CD4-positive, alpha-beta T cell treated with Interleukin-2 at 100 ng/mL for 4 hours (primary cell): ENCODE measurements at regions not wholly inside any gene's neighbourhood (a gene's known extent, or its start where the extent isn't known, plus 50 kb on each side); places are given as distances from the start of the nearest gene placed in this dataset.
"Not testable (repeated sequence)": the region's sequence is repeated elsewhere in the genome, so short reads cannot be mapped to it uniquely, and the experiment has no call there.

Experiments used
- DNase-seq: peaks from one replicate; pipeline ENCODE4 v3.0.0-alpha.2; 2020; ENCODE audit warnings: low spot score

DNA sequence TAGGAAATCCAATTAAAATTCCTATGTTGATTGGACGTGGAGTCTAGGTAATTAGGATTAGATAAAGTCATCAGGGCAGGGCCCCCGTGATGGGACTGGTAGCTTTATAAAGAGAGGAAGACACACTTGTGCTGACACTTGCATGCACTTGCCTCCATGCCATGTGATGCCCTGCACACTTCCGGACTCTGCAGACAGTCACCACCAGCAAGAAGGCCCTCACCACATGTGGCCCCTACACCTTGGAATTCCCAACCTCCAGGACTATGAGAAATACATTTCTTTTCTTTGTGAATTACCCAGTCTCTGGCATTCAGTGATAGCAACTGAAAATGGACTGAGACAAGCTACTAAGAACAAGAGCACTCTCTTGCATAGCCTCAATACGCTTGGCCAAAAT, 90.6 kb downstream of the CRYGS start:
- no peak for DNase-seq

DNA sequence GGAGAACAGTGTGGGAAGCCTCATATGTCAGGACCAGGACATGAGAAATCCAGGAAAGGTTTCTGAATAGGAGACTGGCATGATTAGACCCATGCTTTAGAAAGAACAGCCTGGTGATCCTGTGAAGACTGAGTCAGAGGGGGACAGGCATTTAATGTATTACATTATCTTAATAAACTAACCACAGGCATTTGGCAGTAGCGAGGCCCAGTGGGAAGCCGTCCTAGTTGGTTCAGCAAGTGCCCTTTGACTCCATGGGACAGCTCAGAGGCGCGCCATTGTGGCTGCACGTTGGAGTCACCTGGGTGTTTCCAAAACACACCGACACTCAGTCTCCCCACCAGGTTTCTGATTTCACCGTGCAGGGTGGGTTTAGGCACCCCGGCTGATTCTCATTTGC, 90.5 kb upstream of the DGKG start:
- no peak for DNase-seq

DNA sequence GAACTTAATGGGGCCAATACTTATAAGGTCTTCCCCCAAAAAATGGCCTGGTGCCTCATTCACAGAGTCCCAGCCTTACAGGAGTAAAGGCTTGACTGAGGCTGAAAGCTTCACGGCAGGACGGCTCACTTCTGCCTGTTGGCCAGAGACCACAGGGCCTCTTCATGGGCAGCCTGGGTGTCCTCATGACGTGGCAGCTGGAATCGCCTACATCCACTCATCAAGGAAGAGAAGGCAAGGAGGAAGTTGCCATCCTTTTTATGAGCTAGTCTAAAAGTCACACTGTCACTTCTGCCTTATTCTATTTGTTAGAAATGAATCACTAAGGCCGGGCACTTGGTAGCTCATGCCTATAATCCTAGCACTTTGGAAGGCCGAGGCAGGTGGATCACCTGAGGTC, 89.3 kb upstream of the DGKG start:
- no peak for DNase-seq

DNA sequence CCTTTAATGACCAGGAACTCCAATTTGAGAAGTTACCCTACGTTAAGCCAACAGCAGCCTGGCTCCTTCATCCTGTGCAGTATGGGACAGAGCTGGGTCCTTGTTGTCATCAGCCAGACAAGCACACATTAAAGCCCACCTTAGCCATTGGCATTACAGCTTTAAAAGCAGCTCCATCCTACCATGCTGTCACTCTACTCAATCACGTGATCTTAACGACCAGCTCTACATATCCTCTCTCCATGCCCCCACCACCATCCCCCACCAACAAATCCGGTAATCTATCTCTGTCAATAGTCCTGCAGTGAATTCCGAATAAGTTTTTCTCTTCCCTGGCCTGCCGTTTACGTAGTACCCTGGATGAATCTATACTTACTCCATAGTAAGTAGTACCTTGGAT, 82.9 kb upstream of the DGKG start:
- no peak for DNase-seq

DNA sequence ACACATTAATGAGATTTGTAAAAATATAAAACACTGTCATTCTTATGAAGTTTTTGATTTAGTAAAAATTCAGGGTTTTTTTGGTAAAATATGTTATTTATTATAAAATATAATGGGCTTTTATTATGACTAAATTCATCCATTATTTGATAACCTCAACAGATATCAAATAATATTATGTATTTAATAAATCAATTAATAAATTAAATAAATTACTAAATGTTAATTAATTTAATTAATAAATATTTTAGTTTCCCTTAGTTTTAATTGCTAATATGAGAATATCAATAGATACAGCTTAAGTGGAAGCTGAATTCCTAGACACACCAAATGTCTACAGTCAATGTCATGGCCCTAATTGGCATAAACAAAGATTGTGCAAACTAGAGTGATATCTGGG, 82.3 kb upstream of the DGKG start:
- no peak for DNase-seq

DNA sequence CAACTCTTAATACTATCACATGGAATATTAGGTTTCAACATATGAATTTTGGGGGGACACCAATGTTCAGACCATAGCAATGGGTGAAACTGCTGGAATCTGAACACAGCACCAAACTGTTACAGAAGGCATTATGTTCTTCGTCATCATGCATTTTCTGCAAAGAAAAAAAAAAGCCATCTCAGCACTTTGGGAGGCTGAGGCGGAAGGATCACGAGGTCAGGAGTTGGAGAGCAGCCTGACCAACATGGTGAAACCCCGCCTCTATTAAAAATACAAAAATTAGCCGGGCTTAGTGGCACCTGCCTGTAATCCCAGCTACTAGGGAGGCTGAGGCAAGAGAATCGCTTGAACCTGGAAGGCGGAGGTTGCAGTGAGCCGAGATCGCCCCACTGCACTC, 80.9 kb upstream of the DGKG start:
- DNase-seq: not testable (repeated sequence)

DNA sequence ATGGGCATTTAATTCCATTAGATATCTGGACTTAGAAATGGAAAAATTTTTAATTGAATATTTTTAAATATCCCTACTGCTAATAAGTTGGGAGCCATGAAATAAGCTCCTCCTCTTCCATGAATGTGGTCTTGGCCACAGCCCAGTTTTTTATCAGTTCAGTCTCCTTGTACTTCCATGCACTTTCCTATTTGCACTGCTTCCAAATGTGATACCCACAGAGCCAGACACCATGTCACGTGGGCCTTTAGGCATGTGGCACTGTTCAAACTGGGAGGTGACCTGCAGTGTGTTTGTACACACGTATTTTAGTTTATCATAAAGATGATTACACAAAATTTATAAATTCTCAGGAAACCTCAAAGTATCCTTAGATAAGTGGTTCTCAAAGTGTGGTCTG, 80.1 kb upstream of the DGKG start:
- DNase-seq: no peak

DNA sequence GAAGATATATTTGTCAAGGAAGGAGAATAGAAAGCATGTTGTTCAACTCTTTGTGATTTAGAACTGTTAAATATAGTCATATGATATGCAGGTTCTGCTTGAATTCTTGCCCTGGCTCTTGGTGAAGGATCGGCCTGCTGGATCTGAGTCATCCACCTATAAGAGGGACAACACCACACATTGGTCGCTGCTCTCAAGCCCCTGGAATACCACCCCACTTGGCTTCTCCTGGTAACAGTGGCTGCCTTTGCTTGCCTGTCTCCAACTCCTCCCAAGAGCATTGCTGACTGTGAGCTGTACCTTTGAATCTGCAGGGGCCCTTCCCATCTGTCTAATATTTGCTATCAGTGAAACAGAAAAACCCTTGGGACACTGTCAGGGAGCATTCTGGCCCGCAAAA, 78.9 kb upstream of the DGKG start:
- no peak for DNase-seq

DNA sequence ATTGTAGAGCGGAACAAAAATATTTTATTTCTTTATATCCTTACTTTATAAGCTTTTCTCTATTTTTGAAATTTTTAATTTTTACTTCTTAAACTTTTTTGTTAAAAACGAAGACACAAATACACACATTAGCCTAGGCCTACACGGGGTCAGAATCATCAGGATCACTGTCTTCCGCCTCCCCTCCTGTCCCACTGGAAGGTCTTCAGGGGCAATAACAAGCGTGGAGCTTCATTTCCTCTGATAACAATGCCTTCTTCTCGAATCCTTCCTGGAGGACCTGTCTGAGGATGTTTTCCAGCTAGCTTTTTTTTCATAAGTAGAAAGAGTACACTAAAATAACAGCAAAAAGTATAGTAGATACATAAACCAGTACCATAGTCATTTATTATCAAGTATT, 77.7 kb upstream of the DGKG start:
- DNase-seq: no peak

DNA sequence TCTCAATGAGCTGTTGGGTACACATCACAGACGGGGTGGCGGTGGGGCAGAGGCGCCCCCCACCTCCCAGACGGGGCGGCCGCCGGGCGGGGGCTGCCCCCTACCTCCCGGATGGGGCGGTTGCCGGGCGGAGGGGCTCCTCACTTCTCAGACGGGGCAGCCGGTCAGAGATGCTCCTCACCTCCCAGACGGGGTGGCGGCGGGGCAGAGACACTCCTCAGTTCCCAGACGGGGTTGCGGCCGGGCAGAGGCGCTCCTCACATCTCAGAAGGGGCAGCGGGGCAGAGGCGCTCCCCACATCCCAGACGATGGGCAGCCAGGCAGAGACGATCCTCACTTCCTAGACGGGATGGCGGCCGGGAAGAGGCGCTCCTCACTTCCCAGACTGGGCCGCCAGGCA, 73.3 kb upstream of the DGKG start:
- not testable (repeated sequence) for DNase-seq

DNA sequence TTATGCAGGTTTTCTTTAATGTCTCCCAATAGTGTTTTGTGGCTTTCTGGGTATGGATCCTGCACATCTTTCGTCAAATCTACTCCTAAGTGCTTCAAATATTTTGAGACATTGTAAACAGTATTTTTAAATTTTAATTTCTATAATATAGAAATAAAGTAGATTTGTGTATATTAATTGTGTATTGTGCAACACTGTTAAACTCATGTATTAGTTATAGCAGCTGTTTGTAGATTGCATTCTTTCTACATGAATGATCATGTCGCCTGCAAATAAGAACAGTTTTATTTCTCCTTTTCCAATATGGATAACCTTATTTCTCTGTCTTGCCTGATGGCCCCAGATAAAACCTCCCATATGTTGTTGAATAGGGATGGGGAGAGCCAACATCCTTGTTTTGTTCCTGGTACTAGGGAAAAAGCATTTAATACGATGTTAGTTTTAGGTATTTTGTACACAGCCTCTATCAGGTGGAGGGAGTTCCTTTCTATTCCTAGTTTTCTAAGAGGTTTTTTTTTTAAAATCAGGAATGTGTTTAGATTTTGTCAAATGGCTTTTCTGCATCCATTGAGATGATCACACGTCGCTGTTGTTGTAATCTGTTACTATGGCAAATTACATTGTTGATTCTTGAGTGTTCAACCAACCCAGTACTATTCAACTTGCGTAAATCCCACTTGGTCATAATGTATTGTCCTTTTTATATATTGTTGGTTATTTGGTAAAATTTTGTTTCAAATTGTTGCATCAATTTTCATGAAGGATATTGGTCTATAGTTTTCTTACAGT, 71.1 kb upstream of the DGKG start:
- DNase-seq: no peak

DNA sequence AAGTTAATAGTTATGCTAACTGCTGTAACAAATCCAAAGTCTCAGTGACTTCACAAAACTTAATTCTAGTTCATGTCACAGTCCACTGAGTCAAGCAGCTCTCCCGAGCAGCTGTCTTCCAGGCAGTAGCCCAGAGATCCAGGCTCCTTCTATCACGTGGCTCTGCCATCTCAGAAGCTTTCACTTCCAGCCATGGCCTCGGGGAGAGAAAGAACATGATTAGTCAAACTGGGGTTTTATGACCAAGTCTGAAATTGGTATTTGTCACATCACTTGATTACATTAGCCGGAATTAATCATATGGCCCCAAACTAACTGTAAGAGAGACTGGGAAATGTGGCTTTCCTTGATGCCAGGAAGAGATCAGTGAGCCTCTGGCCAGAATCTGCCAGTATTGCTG, 70.2 kb upstream of the DGKG start:
- DNase-seq: no peak

DNA sequence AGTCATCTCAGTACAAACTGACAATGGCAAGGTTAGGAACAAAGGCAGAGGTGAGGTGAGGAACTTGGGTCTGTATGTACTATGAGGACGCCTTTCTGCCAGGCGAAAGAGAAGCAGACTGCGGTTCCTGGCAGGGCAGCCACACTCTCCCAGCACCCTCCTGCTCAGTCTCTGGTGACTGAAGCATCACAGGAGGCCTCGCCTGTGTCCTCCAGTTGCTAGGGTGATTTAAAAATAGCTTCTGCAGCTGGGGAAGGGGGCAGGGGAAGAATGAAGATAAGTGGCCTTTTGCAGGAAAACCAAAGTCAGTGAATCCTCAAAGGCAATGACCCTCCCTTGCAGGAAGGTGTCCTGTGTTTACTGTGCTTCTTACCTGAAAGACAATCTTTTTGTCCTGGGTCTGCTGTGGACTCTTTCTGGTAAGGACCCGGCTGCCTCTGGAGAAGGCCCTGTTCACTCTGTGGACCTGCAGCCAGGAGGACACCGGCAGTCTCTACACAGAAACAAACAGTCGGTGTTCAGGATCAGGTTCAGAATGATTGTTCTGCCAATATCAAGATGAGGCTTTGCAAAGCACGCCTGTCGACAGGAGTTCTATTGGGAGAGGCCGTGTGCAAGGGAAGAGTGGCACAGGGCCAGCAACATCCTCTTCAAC, 65.7 kb upstream of the DGKG start:
- DNase-seq: no peak

DNA sequence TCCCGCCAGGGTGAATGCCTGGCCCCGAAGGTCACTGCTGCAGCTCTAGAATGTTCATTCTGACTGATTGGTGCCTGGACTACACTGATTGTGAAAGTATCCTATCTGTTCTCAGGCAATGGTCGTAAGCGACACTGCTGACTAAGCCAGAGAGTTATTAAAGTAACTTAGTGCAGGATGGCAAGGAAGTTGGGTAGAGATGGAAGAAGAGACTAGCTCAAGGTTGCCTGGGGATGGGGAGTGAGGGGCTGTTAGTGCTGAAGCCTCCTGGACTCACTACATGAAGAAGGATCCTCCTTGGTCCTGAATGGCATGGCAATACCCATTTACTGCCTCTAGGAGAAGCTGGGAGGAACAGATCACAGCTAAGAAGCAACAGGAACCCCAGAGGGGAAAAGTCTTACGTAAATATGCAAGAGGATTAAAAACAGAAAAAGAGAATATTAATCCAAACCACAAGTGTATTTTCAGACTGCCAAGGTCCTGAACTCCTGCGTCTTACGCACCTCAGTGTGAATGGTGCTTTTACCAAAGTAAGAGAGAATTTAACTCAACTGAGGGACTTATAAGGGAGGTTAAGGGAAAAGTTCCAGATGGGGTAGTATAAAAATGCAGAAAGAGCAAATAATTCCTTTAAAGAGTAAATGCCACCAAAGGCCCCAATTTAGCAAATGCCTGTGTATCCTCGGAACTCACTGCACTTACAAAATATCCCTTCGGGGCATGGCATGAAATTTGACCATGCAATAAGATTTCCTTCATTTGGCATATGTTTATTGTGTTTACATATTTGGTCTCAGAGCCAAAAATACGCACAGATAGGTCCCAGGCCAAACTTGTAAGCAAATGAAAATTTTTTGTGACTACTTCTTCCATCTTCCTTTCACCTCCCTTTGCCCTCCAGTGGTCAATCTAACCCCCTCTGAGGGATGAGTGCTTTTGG, 64.0 kb upstream of the DGKG start:
- DNase-seq: no peak

DNA sequence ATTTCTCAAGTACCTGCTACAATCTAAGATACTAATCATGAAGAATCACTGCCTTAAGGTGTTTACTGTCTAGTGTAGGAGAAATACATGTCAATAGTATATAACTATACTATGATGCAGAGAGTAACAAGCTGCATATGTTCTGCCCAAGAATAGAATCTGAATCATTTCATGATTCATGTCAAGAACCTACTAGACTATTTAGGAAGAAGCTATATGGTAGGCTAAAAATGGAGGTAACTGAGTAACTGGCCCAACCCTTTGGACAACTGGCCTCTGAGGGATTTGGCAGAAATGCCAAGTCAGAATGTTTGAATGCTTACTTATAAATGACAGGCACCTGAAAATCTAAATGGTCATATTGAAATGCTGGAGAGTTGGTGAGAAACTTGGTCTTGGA, 59.9 kb upstream of the DGKG start:
- DNase-seq: no peak

DNA sequence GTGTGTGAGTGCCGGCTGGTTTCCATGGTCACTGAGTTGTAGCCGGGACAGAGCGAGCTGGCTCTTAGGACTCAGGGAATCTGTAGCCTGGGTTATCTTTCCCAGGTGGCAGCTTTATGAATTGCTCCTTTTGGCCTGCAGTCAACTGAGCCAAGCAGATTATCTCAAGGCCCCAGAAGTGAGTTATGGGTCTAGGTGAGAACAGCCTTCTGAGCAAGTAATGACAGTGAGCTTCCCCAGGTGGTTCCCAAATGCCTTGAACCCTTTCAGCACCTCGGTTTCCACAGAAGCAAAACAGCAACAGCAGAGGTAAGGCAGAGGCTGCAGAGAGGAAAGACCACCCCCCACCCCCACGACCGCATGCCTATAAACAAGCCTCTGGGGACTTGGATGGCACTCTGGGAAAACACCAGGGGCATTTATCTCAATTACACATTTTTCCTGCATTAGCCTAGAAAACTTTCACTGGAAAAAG, 56.7 kb upstream of the DGKG start:
- DNase-seq: no peak

DNA sequence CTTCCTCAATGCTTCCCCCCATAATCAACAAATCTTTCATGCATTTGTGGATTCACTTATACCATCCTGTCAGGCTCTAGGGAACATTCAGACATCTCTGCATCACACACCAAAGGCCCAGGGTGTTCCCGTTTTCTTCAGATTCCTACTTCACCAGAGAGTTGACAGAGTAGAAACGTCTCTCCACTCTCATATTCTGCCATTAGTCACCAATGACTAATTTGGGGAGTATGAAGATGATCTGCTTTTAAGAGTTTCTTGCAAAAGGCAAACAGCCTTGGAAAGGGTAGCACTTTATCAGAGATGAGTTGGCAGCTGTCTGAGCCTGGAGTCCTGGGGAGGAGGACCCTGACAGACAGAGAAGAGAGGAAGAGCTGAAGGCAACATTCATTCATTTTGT, 55.8 kb upstream of the DGKG start:
- no peak for DNase-seq

DNA sequence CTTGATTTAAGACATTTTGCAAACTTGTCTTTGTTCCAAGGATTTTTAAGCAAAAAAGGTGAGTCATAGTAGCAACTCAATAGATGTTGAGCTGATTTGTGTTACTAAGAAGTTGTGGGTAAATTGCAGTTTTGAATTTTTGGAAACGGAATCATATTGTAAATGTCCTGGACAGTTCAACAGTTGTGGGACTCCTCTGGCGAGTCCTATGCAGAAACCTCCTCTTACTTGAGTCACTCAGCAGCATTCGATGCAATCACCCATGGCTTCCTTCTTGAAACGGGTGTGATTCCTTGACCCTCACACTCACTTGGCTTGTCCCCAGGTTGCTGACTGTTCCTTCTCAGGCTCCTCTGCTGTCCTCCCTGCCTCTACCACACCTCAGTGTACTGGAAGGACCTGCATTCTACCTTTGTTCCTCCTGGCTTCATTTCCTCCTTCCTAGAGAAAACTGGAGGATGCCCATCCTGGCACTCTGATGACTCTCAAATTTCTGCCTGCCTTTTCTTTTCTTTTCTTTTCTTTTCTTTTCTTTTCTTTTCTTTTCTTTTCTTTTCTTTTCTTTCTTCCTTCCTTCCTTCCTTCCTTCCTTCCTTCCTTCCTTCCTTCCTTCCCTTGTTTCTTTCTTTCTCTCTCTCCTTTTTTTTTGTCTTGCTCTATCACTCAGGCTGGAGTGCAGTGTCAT, 52.8 kb upstream of the DGKG start:
- DNase-seq: no peak

DNA sequence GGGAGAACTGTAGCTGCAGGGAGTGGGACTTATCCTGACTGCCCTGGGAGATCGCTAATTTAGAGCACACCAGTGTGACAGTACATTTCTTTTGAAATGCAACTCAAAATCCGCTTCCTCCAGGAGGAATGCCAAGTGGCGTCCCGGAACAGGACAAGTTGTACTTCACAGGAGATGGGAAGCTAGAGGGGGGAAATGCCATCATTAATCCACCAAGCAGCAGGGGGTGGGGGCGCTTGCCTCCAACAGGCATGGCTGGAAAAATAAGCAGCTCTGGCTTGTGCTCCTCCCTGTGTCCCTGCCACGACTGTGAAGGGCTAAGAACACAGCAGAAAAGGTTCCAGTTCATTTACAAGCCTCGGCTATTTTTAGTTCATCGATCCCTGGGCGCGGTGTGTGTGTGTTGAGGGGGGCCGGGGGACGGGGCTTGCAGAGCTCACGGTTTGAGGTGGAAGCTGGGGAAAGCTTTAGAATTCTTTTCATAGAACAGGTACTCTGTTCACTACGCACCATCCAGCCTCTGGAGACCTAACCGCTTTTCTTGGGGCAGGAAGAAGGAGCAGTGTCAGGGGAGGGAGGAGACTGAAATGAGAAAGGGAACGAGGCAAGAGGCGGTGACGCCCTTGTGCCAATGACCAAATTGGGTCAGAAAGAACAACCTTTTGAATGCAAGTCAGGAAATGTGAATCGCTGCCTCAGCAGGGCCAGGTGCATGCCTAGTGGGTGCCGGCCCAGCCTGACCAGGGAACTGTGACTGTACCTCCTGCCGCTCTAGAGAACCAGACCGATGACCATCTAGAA, 51.8 kb upstream of the DGKG start:
- DNase-seq: peak; percentile 1

DNA sequence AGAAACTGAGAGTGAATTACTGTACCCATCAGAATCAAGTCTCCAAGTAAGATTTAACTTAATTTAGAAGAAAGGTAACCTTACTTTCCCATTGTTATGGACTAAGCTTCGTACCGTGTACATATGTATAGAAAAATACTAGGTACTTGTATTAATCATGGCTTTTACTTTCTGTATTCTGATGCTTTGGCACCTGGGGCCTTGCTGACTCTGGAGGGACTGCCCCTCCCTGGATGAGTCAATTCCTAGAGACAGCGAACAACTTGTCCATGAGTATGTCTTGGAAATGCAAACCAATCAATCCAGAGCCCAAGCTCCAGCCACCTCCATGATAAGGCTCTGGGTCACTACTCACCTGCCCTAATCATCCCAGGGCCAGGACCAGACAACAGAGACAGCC, 50.0 kb upstream of the DGKG start:
- DNase-seq: no peak
